ENCODE measurements at regions not wholly inside any gene's neighbourhood (a gene's known extent, or its start where the extent isn't known, plus 50 kb on each side); places are given as distances from the start of the nearest gene placed in this dataset.
"Not testable (repeated sequence)": the region's sequence is repeated elsewhere in the genome, so short reads cannot be mapped to it uniquely, and the experiment has no call there.

DNA sequence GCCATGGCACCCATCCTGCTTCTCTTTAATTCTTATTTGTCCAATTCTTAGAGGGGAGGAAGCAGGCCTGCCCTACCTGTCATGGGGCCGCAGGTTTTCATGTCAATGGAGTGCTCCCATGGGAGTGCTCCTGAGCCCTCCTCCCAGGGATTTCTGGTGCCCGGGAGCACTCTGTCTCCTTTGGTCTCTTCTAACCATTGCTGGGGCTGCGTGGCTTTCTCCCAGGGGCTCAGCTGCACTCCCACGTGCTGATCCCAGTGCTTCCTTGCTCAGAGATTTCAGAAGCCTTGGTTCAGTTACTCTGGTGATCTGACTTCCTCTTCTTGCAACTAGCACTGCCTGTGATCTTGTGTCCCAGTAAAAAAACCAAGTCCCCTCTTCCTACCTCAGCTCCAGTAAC, 68.0 kb upstream of the ARL8B start:
- no peaks in the 10 kb centered on the region for H3K36me3 ChIP-seq
- H3K27me3 ChIP-seq: no peaks in the 10 kb centered on the region
- H3K4me1 ChIP-seq: peaks cover 0 to 9% of the 10 kb centered on the region in 2 donors
- no peak overlapping the region for H3K27ac ChIP-seq
- no peak overlapping the region for H3K4me3 ChIP-seq
- H3K9me3 ChIP-seq: no peaks in the 10 kb centered on the region
- no peak for TF ChIP-seq CTCF (IDR thresholded peaks at IDR 0.05)
- DNase-seq (ENCODE audit: low spot score): no peak

GRCh38 chr3:5054579-5054978, 67.5 kb upstream of the ARL8B start:
- H3K4me1 ChIP-seq; DNase-seq (ENCODE audit: low spot score); H3K27ac ChIP-seq; H3K4me3 ChIP-seq; H3K27me3 ChIP-seq; H3K36me3 ChIP-seq; H3K9me3 ChIP-seq: not testable (repeated sequence)

DNA sequence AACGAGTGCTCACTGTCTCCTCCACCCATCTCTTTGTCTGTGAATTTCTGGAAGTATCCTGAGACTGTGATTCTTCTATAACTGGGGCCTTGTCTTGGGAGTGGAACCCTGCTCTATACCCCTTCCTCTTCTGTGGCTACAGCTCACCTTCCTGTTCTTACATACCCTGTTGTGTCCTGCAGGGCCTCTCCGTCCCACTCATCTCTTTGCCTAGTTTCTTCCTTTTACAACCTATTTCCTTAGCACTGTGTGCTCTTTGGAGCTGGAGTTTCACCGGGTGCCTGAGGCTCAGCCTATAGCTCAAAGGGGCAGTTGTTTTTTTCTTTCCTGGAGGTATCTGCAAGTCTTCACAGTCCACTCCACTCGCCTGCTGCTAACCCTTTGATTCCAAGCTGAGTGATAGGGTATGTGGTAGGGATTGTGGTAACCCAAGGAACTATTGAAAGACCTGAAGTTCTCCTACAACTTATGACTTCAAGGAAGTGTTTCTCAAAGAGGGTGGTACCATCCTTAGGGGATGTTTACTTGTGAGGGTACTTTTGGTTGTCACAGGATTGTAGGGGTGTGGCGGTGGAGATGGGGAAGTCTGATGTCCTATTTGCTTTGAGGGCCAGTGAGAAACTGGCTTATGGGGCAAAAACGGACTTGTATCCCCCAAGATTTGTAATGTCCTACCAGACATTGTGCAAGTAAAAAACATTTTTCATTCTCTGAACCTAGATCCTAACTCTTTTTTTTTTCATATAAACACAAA, 66.6 kb upstream of the ARL8B start:
- no peak for TF ChIP-seq CTCF (IDR thresholded peaks at IDR 0.05)
- H3K9me3 ChIP-seq: no peaks in the 10 kb centered on the region
- H3K27me3 ChIP-seq: no peaks in the 10 kb centered on the region
- no peak overlapping the region for H3K4me3 ChIP-seq
- H3K36me3 ChIP-seq: no peaks in the 10 kb centered on the region
- H3K27ac ChIP-seq: peak overlapping the region in 1 of 2 donors; percentile 43
- DNase-seq (ENCODE audit: low spot score): no peak
- H3K4me1 ChIP-seq: peaks cover 0 to 9% of the 10 kb centered on the region in 2 donors

GRCh38 chr3:5056111-5056391, 66.0 kb upstream of the ARL8B start:
- H3K4me1 ChIP-seq: peaks cover 0 to 9% of the 10 kb centered on the region in 2 donors
- no peak overlapping the region for H3K4me3 ChIP-seq
- DNase-seq (ENCODE audit: low spot score): no peak
- peak overlapping the region in 1 of 2 donors; percentile 32 for H3K27ac ChIP-seq
- no peak for TF ChIP-seq CTCF (IDR thresholded peaks at IDR 0.05)
- H3K9me3 ChIP-seq: no peaks in the 10 kb centered on the region
- no peaks in the 10 kb centered on the region for H3K36me3 ChIP-seq
- no peaks in the 10 kb centered on the region for H3K27me3 ChIP-seq

- peaks cover 0 to 9% of the 10 kb centered on the region in 2 donors for H3K4me1 ChIP-seq
These were observed 64.8 kb upstream of the ARL8B start for GRCh38 chr3:5057272-5057671.

GRCh38 chr3:5057857-5058324, 64.2 kb upstream of the ARL8B start:
- DNase-seq (ENCODE audit: low spot score): peak; percentile 90
- Histone ChIP-seq H3K27me3 (no peaks in the 10 kb centered on the region), H3K36me3 (no peaks in the 10 kb centered on the region), H3K4me1 (peaks cover 0 to 9% of the 10 kb centered on the region in 2 donors), H3K4me3 (no peak overlapping the region), H3K27ac (no peak overlapping the region), H3K9me3 (no peaks in the 10 kb centered on the region)
- peak; percentile 55 to 82 for TF ChIP-seq CTCF (IDR thresholded peaks at IDR 0.05)

More at GRCh38 chr3:5057272-5057671, 64.8 kb upstream of the ARL8B start:
- Histone ChIP-seq H3K4me3 (no peak overlapping the region), H3K36me3 (no peaks in the 10 kb centered on the region), H3K9me3 (no peaks in the 10 kb centered on the region), H3K27me3 (no peaks in the 10 kb centered on the region), H3K27ac (no peak overlapping the region)
- TF ChIP-seq CTCF (IDR thresholded peaks at IDR 0.05): no peak
- DNase-seq (ENCODE audit: low spot score): no peak

Data from right atrium auricular region (tissue), 2 donors.